Activated CD8-positive, alpha-beta memory T cell treated with anti-CD3 and anti-CD28 coated beads for 4 hours (primary cell): ENCODE measurements at regions not wholly inside any gene's neighbourhood (a gene's known extent, or its start where the extent isn't known, plus 50 kb on each side); places are given as distances from the start of the nearest gene placed in this dataset.

Source experiments
- DNase-seq, 2 donors: peaks; one replicate each; pipeline ENCODE4 v3.0.0-alpha.2; 2020; ENCODE audit warnings: low read depth in 2 of 2

DNA sequence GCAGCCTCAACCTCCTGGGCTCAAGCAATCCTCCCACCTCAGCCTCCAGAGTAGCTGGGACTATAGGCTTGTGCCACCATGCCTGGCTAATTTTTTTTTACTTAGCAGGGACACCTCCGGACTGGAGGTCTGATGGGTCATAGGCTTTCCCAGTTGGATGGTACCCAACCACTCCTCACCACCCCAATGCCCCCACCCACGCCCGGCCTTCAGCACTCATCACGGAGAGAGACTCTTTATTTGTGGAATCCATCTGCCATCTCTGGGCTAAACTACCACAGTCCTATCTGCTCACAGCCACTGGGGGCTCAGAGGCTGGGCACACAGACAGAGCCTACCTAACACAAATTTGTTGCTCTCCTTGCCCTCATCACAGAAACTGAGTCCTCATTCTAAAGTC lies 58.3 kb upstream of the STXBP1 start:
- no peak for DNase-seq

GRCh38 chr9:127554966-127555839 lies 56.9 kb upstream of the STXBP1 start:
- DNase-seq, result no peak

DNA sequence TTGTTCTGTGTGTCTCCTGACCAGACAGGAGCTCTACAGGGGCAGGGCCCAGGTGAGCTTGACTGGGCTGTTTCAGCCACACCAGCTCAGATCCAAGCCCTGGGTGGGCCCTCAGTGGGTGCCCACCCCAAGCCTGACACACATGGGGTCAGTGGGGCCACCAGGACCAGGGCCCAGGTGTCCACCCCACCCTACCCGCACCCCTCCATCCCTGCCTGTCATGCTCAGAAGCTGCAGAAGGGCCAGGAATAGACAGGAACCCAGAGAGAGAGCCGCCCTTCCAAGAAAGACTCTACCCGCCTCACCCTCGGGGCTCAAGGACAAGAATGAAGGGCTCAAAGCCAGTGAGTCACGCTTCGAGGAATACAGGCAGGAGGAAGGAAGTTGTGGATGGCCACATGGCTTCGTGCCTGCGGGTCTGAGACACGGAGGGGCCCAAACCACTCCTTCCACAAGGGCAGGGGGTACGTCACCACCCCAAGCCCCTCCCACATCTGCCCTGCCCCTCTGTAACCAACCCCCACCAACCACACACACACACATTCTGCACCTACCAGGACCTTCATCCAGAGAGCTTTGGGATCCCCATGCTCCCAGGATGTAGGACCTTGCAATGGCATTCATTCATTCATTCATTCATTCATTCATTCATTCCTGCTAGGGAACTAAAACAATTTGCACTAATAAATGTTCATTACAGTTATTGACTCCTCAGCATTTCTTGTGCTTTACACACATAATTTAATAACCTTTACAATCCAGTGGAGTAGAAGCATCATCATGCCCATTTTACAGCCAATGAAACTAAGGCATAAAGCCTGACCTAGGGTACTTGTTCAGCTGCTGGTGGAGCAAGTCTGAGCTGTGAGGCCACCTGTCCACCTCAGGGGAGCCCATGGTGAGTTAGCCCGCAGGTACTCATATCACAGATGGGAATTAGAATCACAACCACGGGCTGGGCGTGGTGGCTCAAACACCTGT lies 55.9 kb upstream of the STXBP1 start:
- DNase-seq, result peak; percentile 35 to 51

DNA sequence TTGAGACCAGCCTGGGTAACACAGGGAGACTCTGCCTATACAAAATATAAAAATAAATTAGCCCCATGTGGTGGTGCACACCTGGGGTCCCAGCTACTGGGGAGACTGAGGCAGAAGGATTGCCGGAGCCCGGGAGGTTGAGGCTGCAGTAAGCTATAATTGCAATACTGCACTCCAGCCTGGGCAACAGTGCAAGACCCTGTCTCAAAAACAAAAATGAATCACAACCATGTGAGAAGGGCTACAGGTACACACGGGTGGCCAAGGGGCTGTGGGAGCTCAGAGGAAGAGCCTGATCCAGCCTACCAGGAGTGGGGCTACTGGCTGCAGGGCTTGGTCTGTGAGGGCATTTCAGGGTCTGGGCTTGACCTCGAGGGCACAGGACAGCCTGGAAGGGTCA lies 55.2 kb upstream of the STXBP1 start:
- DNase-seq, result no peak

DNA sequence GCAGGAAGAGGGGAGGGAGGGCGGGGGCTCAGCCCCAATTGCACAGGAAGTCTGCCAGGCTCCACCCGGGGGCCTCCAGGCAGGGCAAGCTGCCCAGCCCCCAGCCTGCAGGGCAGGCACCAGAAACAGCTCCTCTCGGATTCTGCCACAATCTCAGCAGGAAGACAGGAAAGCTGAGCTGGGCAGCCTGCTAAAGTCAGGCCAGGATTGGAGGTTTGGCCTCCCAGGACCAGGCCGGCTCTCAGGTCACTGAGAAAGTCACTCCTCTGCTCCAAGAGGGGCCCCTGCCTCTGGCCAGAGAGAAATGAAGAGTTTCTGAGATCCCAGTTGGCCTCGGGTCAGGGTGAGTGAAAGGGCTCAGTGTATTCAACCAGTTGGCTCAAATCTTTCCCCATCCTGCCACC lies 54.6 kb upstream of the STXBP1 start:
- DNase-seq, result no peak

DNA sequence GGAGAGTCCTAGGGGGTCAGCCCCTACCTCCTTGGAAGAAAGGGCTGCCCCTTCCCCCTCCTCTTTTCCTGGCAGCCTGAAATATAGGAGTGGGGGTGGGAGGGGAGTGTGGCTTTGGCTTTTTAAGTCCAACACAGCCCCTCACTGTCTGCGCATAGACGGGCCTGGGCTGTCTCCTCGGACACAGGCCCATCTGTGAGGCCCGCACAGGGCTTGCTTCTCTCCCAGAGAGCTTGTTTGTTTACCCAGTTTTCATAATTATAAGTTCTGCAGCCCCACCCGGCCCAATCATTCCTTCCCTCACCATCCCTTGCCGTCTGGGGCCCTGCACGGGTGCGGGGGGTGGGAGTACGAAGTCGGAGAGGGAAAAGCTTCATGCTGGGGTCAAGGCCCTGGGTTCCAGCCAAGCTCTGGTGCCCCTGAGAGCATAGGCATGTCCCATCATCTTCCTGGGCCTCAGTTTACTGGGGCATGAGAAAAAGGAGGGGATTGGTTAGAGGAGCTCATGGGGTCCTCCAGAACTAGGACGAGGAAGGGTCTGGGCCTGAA lies 54.0 kb upstream of the STXBP1 start:
- no peak for DNase-seq

DNA sequence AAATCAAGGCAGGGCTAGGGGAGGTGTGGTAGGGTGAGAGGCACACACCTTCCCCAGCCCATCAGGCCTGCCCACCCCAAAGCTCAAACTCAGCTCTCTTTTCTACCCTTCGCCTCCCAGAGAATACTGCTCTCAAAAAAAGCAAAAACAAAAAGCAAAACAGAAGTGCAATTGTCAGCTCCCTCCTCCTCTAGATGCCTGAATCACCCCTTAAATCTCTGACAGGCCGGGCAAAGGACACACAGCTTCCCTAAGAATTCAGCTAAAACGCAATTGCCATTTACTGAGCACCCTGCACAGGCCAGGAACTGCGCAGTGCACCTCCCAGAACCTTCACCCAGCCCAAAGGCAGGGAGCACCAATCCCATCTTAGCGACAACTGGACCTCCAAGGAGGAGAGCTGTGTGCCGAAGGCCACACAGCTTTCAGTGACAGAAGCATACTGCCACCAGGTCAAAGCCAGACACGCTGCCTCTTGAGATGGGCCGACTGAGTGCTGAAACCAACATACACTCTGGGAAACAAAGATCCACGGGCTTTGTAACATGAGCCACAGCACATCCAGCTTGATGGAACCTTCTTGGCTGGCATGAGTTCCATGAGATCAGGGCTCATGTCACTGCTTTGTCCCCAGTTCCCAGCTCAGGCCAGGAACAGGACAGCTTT lies 53.4 kb upstream of the STXBP1 start:
- no peak for DNase-seq

GRCh38 chr9:127559247-127559680 lies 52.8 kb upstream of the STXBP1 start:
- no peak for DNase-seq

DNA sequence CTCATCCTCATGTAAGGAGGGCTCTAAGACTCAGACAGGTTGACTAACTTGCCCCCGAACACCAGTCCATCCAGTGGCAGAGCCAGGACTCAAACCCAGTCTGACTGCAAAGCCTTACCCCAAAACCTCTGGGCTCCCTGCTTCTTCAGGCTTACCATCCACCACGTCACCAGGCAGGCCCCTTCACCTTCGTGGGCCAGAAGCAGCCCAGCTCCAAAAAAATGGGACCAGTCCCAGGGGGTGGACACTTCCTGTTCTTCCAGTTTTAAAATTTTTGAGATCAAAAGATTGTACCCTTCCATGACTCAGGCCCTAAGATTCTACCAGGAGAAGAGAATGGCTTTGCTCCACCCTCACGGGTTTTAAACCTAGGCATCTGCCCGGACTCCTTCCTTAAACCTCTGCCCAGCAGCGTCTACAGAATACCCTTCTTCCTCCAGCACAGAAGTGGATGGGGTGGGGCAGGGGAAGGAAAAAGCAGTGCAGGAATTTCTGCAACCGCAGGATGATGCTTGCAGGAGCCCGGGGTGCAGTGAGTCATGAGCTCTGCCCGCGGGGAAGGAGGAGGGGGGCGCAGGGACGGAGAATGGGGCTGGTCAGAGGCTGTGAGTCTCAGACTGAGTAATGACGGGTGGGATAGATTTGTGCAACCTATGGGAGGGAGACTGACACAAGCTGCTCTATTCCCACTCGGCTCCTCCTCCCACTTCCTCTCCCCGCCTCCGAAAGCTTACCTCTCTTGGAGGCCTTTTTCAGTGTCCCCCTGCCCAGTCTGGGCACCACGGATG lies 50.4 kb upstream of the STXBP1 start:
- DNase-seq, result no peak
